Osteocyte (in vitro differentiated cells): ENCODE measurements at regions not wholly inside any gene's neighbourhood (a gene's known extent, or its start where the extent isn't known, plus 50 kb on each side); places are given as distances from the start of the nearest gene placed in this dataset.

Experiments used
- DNase-seq: peaks from one replicate; pipeline ENCODE4 v3.0.0; 2021; ENCODE audit warnings: mixed read lengths; ENCODE audit not compliant: unreplicated experiment; ENCODE audit errors: extremely low spot score
- H3K27ac Mint-ChIP-seq: one replicate; pipeline ENCODE4 v1.8.0; 2021; ENCODE audit warnings: mild to moderate bottlenecking, mixed read lengths; ENCODE audit not compliant: unreplicated experiment
- H3K27me3 Mint-ChIP-seq: one replicate; pipeline ENCODE4 v1.8.0; 2021; ENCODE audit warnings: mixed read lengths; ENCODE audit not compliant: unreplicated experiment
- H3K36me3 Mint-ChIP-seq: one replicate; pipeline ENCODE4 v1.8.0; 2021; ENCODE audit warnings: mixed read lengths; ENCODE audit not compliant: unreplicated experiment
- H3K4me1 Mint-ChIP-seq: one replicate; pipeline ENCODE4 v1.8.0; 2021; ENCODE audit warnings: mixed read lengths; ENCODE audit not compliant: unreplicated experiment
- H3K4me3 Mint-ChIP-seq: one replicate; pipeline ENCODE4 v1.8.0; 2021; ENCODE audit warnings: mild to moderate bottlenecking, moderate library complexity, mixed read lengths; ENCODE audit not compliant: unreplicated experiment
- H3K9me3 Mint-ChIP-seq: one replicate; pipeline ENCODE4 v1.8.0; 2021; ENCODE audit warnings: mixed read lengths; ENCODE audit not compliant: unreplicated experiment
- CTCF ChIP-seq: fragments of 200-600 bp; sonication (generic); IDR thresholded peaks from 2 replicates; pipeline ENCODE4 v1.5.0; 2021; ENCODE audit warnings: antibody characterized with exemption, mild to moderate bottlenecking, moderate library complexity

GRCh38 chr6:129778793-129779192, 68.8 kb upstream of the ARHGAP18 start:
- TF ChIP-seq CTCF = no peak
- Mint-ChIP-seq H3K4me3 (no peak overlapping the region), H3K27ac (no peak overlapping the region), H3K27me3 (no peaks in the 10 kb centered on the region), H3K4me1 (peaks cover 7% of the 10 kb centered on the region), H3K9me3 (peaks cover 27% of the 10 kb centered on the region), H3K36me3 (peaks cover 4% of the 10 kb centered on the region)
- no peak for DNase-seq

- no peak for DNase-seq
- Mint-ChIP-seq H3K4me1 (peaks cover 7% of the 10 kb centered on the region), H3K27me3 (no peaks in the 10 kb centered on the region), H3K36me3 (peaks cover 5% of the 10 kb centered on the region), H3K9me3 (peaks cover 24% of the 10 kb centered on the region), H3K4me3 (no peak overlapping the region), H3K27ac (no peak overlapping the region)
- TF ChIP-seq CTCF = no peak
These were observed 67.4 kb upstream of the ARHGAP18 start for GRCh38 chr6:129777371-129777770.

- TF ChIP-seq CTCF = no peak
- no peak for DNase-seq
- Mint-ChIP-seq H3K4me3 (no peak overlapping the region), H3K9me3 (peaks cover 26% of the 10 kb centered on the region), H3K4me1 (peaks cover 7% of the 10 kb centered on the region), H3K27me3 (peaks cover 3% of the 10 kb centered on the region), H3K27ac (no peak overlapping the region), H3K36me3 (peaks cover 8% of the 10 kb centered on the region)
These were observed 66.8 kb upstream of the ARHGAP18 start for GRCh38 chr6:129776542-129777330.

GRCh38 chr6:129774697-129775447, 64.9 kb upstream of the ARHGAP18 start:
- peak; percentile 94 for TF ChIP-seq CTCF
- DNase-seq = peak; percentile 91
- Mint-ChIP-seq H3K4me3 (peak overlapping the region; percentile 62), H3K27ac (no peak overlapping the region), H3K36me3 (peaks cover 8% of the 10 kb centered on the region), H3K9me3 (peaks cover 21% of the 10 kb centered on the region), H3K4me1 (peaks cover 7% of the 10 kb centered on the region), H3K27me3 (peaks cover 6% of the 10 kb centered on the region)

GRCh38 chr6:129773304-129773703, 63.3 kb upstream of the ARHGAP18 start:
- H3K27me3 Mint-ChIP-seq = peaks cover 6% of the 10 kb centered on the region

More at GRCh38 chr6:129773304-129773703, 63.3 kb upstream of the ARHGAP18 start:
- H3K9me3 Mint-ChIP-seq = peaks cover 10% of the 10 kb centered on the region
- no peak overlapping the region for H3K27ac Mint-ChIP-seq
- DNase-seq = no peak
- no peak for TF ChIP-seq CTCF
- no peak overlapping the region for H3K4me3 Mint-ChIP-seq
- peaks cover 7% of the 10 kb centered on the region for H3K4me1 Mint-ChIP-seq
- H3K36me3 Mint-ChIP-seq = peaks cover 4% of the 10 kb centered on the region
